Activated naive CD4-positive, alpha-beta T cell treated with anti-CD3 and anti-CD28 coated beads for 36 hours (primary cell): ENCODE measurements at regions not wholly inside any gene's neighbourhood (a gene's known extent, or its start where the extent isn't known, plus 50 kb on each side); places are given as distances from the start of the nearest gene placed in this dataset.

Experiments
- CTCF ChIA-PET: fragments of 350-600 bp; sonication (Branson Sonifier 250); formaldehyde crosslinking; loops from one replicate; lab custom pipeline; 2021; ENCODE audit warnings: antibody characterized with exemption; lab: Charles Lee
- DNase-seq: peaks from one replicate; pipeline ENCODE4 v3.0.0-alpha.2; 2020
- H3K27ac Mint-ChIP-seq: one replicate; pipeline ENCODE4 v1.8.0; 2021; ENCODE audit warnings: mild to moderate bottlenecking, mixed read lengths
- H3K27me3 Mint-ChIP-seq: one replicate; pipeline ENCODE4 v1.8.0; 2021; ENCODE audit warnings: low read depth, mixed read lengths
- H3K36me3 Mint-ChIP-seq: one replicate; pipeline ENCODE4 v1.8.0; 2021; ENCODE audit warnings: low read depth, mixed read lengths
- H3K4me1 Mint-ChIP-seq: one replicate; pipeline ENCODE4 v1.8.0; 2021; ENCODE audit warnings: low read depth, mixed read lengths
- H3K4me3 Mint-ChIP-seq: one replicate; pipeline ENCODE4 v1.8.0; 2021; ENCODE audit warnings: mild to moderate bottlenecking, moderate library complexity, mixed read lengths
- H3K9me3 Mint-ChIP-seq: one replicate; pipeline ENCODE4 v1.8.0; 2021; ENCODE audit warnings: mixed read lengths
- intact Hi-C: fragments of 100-400 bp; cut with micrococcal nuclease; formaldehyde crosslinking; loops from one replicate; pipeline ENCODE4 v1.15.1; 2023

GRCh38 chr14:104429291-104429861 is 150.2 kb upstream of the C14orf180 start:
- DNase-seq = no peak
- Mint-ChIP-seq H3K9me3 (no peaks in the 10 kb centered on the region), H3K4me1 (no peaks in the 10 kb centered on the region), H3K27ac (no peak overlapping the region), H3K27me3 (no peaks in the 10 kb centered on the region), H3K36me3 (no peaks in the 10 kb centered on the region), H3K4me3 (no peak overlapping the region)
- CTCF ChIA-PET = no interaction called here
- intact Hi-C loops = no loop called here

- Mint-ChIP-seq H3K4me3 (no peak overlapping the region), H3K4me1 (no peaks in the 10 kb centered on the region), H3K9me3 (no peaks in the 10 kb centered on the region), H3K27ac (no peak overlapping the region), H3K27me3 (no peaks in the 10 kb centered on the region), H3K36me3 (no peaks in the 10 kb centered on the region)
- intact Hi-C loops = no loop called here
- no peak for DNase-seq
- CTCF ChIA-PET = no interaction called here
These were observed 148.1 kb upstream of the C14orf180 start for GRCh38 chr14:104431351-104431928.

- Mint-ChIP-seq H3K4me1 (no peaks in the 10 kb centered on the region), H3K4me3 (no peak overlapping the region), H3K27me3 (no peaks in the 10 kb centered on the region), H3K27ac (no peak overlapping the region), H3K36me3 (no peaks in the 10 kb centered on the region), H3K9me3 (no peaks in the 10 kb centered on the region)
- no peak for DNase-seq
- intact Hi-C loops = no loop called here
- CTCF ChIA-PET = no interaction called here
These were observed 147.5 kb upstream of the C14orf180 start for GRCh38 chr14:104431929-104432541.

- H3K36me3 Mint-ChIP-seq = no peaks in the 10 kb centered on the region
- H3K27ac Mint-ChIP-seq = no peak overlapping the region
- no peaks in the 10 kb centered on the region for H3K27me3 Mint-ChIP-seq
- no peaks in the 10 kb centered on the region for H3K4me1 Mint-ChIP-seq
- H3K9me3 Mint-ChIP-seq = no peaks in the 10 kb centered on the region
- CTCF ChIA-PET = no interaction called here
- intact Hi-C loops = no loop called here
- no peak overlapping the region for H3K4me3 Mint-ChIP-seq
- DNase-seq = no peak
These were observed 146.8 kb upstream of the C14orf180 start for GRCh38 chr14:104432611-104433231.

GRCh38 chr14:104433401-104434213 is 146.0 kb upstream of the C14orf180 start:
- intact Hi-C loops = no loop called here
- no peaks in the 10 kb centered on the region for H3K4me1 Mint-ChIP-seq
- CTCF ChIA-PET = no interaction called here
- no peaks in the 10 kb centered on the region for H3K27me3 Mint-ChIP-seq
- DNase-seq = no peak
- no peaks in the 10 kb centered on the region for H3K9me3 Mint-ChIP-seq
- H3K27ac Mint-ChIP-seq = no peak overlapping the region
- no peak overlapping the region for H3K4me3 Mint-ChIP-seq
- no peaks in the 10 kb centered on the region for H3K36me3 Mint-ChIP-seq

GRCh38 chr14:104434214-104435076 is 145.1 kb upstream of the C14orf180 start:
- Mint-ChIP-seq H3K4me3 (no peak overlapping the region), H3K4me1 (no peaks in the 10 kb centered on the region), H3K27ac (no peak overlapping the region), H3K36me3 (no peaks in the 10 kb centered on the region), H3K9me3 (no peaks in the 10 kb centered on the region), H3K27me3 (no peaks in the 10 kb centered on the region)
- DNase-seq = no peak
- CTCF ChIA-PET = no interaction called here
- intact Hi-C loops = no loop called here

GRCh38 chr14:104435147-104436046 is 144.2 kb upstream of the C14orf180 start:
- H3K27ac Mint-ChIP-seq = no peak overlapping the region

GRCh38 chr14:104436047-104436591 is 143.4 kb upstream of the C14orf180 start:
- Mint-ChIP-seq H3K36me3 (no peaks in the 10 kb centered on the region), H3K9me3 (no peaks in the 10 kb centered on the region), H3K4me3 (no peak overlapping the region), H3K4me1 (no peaks in the 10 kb centered on the region), H3K27me3 (no peaks in the 10 kb centered on the region), H3K27ac (no peak overlapping the region)
- no peak for DNase-seq
- CTCF ChIA-PET = interaction anchor here (0.6 kb wide), 1 partner anchor 249 kb away, joined by 4 read pairs; no protein-coding TSS in a partner anchor
- intact Hi-C loops = no loop called here

More at GRCh38 chr14:104435147-104436046, 144.2 kb upstream of the C14orf180 start:
- Mint-ChIP-seq H3K9me3 (no peaks in the 10 kb centered on the region), H3K27me3 (no peaks in the 10 kb centered on the region), H3K4me3 (no peak overlapping the region), H3K4me1 (no peaks in the 10 kb centered on the region), H3K36me3 (no peaks in the 10 kb centered on the region)
- intact Hi-C loops = no loop called here
- CTCF ChIA-PET = interaction anchor here (0.6 kb wide), 1 partner anchor 250 kb away, joined by 4 read pairs; no protein-coding TSS in a partner anchor
- DNase-seq = no peak

- no peaks in the 10 kb centered on the region for H3K9me3 Mint-ChIP-seq
- H3K4me1 Mint-ChIP-seq = no peaks in the 10 kb centered on the region
- no peaks in the 10 kb centered on the region for H3K27me3 Mint-ChIP-seq
- no peaks in the 10 kb centered on the region for H3K36me3 Mint-ChIP-seq
- no peak overlapping the region for H3K4me3 Mint-ChIP-seq
- CTCF ChIA-PET = no interaction called here
- H3K27ac Mint-ChIP-seq = no peak overlapping the region
- no peak for DNase-seq
- intact Hi-C loops = no loop called here
These were observed 142.5 kb upstream of the C14orf180 start for GRCh38 chr14:104436741-104437701.

GRCh38 chr14:104437703-104438102 is 141.9 kb upstream of the C14orf180 start:
- Mint-ChIP-seq H3K4me1 (no peaks in the 10 kb centered on the region), H3K4me3 (no peak overlapping the region), H3K36me3 (no peaks in the 10 kb centered on the region), H3K27ac (no peak overlapping the region), H3K9me3 (no peaks in the 10 kb centered on the region), H3K27me3 (no peaks in the 10 kb centered on the region)
- intact Hi-C loops = no loop called here
- CTCF ChIA-PET = no interaction called here
- no peak for DNase-seq
